ENCODE measurements at regions not wholly inside any gene's neighbourhood (a gene's known extent, or its start where the extent isn't known, plus 50 kb on each side); places are given as distances from the start of the nearest gene placed in this dataset.

- ATAC-seq = no peak
- POLR2A ChIA-PET = no interaction called here
- BruUV-seq (replicated peaks) = no TSS peak
Observed at GRCh38 chr6:65908065-65908464, 201.0 kb upstream of the EYS start.

GRCh38 chr6:65903992-65904391 is 197.0 kb upstream of the EYS start:
- no peak overlapping the region for H3K27ac ChIP-seq (ENCODE audit: extremely low read depth, low read depth, low read length)
- ChIA-PET POLR2A (no interaction called here), CTCF (ENCODE audit: low intra/inter-chr PET ratio) (no interaction called here)
- intact Hi-C loops (cut with micrococcal nuclease) (no loop called here), in situ Hi-C loops (cut with MboI) (no loop called here)
- H3K9ac ChIP-seq (ENCODE audit: insufficient read depth in 1 of 2, low read depth in 2 of 2, low read length in 2 of 2) = no peak overlapping the region
- no peaks in the 10 kb centered on the region for H3K9me1 ChIP-seq (ENCODE audit: control insufficient read depth, insufficient read depth, low read length)
- H3K4me2 ChIP-seq (ENCODE audit: insufficient read depth, low read length) = no peak overlapping the region
- no peak overlapping the region for H2AFZ ChIP-seq (ENCODE audit: low read depth, low read length)
- FAIRE-seq = no peak
- WGBS (ENCODE audit: insufficient coverage, low coverage, missing lambda C conversion rate) = 0% methylated on average over 1 of the region's 1 CpG
- no peak overlapping the region for H3K4me3 ChIP-seq
- TF ChIP-seq PHF20 (IDR thresholded peaks at IDR 0.05; ENCODE audit: partially characterized antibody) (no peak), ZNF589 (CRISPR knock-in tag; IDR thresholded peaks at IDR 0.05; ENCODE audit: low read depth) (no peak), ZKSCAN1 (IDR thresholded peaks at IDR 0.05; ENCODE audit: low read depth, low read length) (no peak), ZNF507 (tag; conservative IDR thresholded peaks at IDR 0.05) (no peak), FOXK2 (conservative IDR thresholded peaks at IDR 0.05 in 1 of 2, IDR thresholded peaks at IDR 0.05 in 1 of 2; ENCODE audit: low read depth in 2 of 2) (no peak), E2F3 (CRISPR knock-in tag; IDR thresholded peaks at IDR 0.05) (no peak), ZKSCAN3 (CRISPR knock-in tag; IDR thresholded peaks at IDR 0.05) (no peak), ZNF354B (CRISPR knock-in tag; IDR thresholded peaks at IDR 0.05) (no peak), CC2D1A (IDR thresholded peaks at IDR 0.05) (no peak), SP1 (CRISPR knock-in tag; IDR thresholded peaks at IDR 0.05) (no peak), HMG20A (CRISPR knock-in tag; conservative IDR thresholded peaks at IDR 0.05) (no peak)
- H4K20me1 ChIP-seq (replicated peaks; ENCODE audit: control insufficient read depth, insufficient read depth, low read length) = no peaks in the 10 kb centered on the region
- ATAC-seq = no peak
- BruUV-seq (replicated peaks) = no TSS peak
- no peaks in the 10 kb centered on the region for H3K79me2 ChIP-seq (ENCODE audit: control insufficient read depth, insufficient read depth, low read length)
- DNase-seq (ENCODE audit: extremely low read depth in 1 of 4, low spot score in 3 of 4) = no peak
- no peaks in the 10 kb centered on the region for H3K9me3 ChIP-seq (replicated peaks; ENCODE audit: control insufficient read depth, insufficient read depth, low read depth, low read length)
- no peaks in the 10 kb centered on the region for H3K4me1 ChIP-seq (replicated peaks in 1 of 2; ENCODE audit: control insufficient read depth in 2 of 2, insufficient read depth in 2 of 2, low read length in 2 of 2)
- no peaks in the 10 kb centered on the region for H3K36me3 ChIP-seq (ENCODE audit: control insufficient read depth, insufficient read depth, low read length)
- H3K27me3 ChIP-seq (ENCODE audit: control insufficient read depth in 2 of 2, insufficient read depth in 2 of 2, low read length in 2 of 2) = no peaks in the 10 kb centered on the region

More at GRCh38 chr6:65908065-65908464, 201.0 kb upstream of the EYS start:
- DNase-seq (ENCODE audit: extremely low read depth in 1 of 4, low spot score in 3 of 4) (no peak), FAIRE-seq (no peak)
- TF ChIP-seq ZNF12 (CRISPR knock-in tag; IDR thresholded peaks at IDR 0.05) = no peak
- Histone ChIP-seq H3K27ac (ENCODE audit: extremely low read depth, low read depth, low read length) (no peak overlapping the region), H2AFZ (ENCODE audit: low read depth, low read length) (no peak overlapping the region), H4K20me1 (replicated peaks; ENCODE audit: control insufficient read depth, insufficient read depth, low read length) (no peaks in the 10 kb centered on the region), H3K79me2 (ENCODE audit: control insufficient read depth, insufficient read depth, low read length) (no peaks in the 10 kb centered on the region), H3K9me1 (ENCODE audit: control insufficient read depth, insufficient read depth, low read length) (no peaks in the 10 kb centered on the region), H3K4me1 (replicated peaks in 1 of 2; ENCODE audit: control insufficient read depth in 2 of 2, insufficient read depth in 2 of 2, low read length in 2 of 2) (no peaks in the 10 kb centered on the region), H3K4me3 (no peak overlapping the region), H3K36me3 (ENCODE audit: control insufficient read depth, insufficient read depth, low read length) (no peaks in the 10 kb centered on the region), H3K4me2 (ENCODE audit: insufficient read depth, low read length) (no peak overlapping the region), H3K9ac (ENCODE audit: insufficient read depth in 1 of 2, low read depth in 2 of 2, low read length in 2 of 2) (no peak overlapping the region), H3K9me3 (replicated peaks; ENCODE audit: control insufficient read depth, insufficient read depth, low read depth, low read length) (no peaks in the 10 kb centered on the region), H3K27me3 (ENCODE audit: control insufficient read depth in 2 of 2, insufficient read depth in 2 of 2, low read length in 2 of 2) (no peaks in the 10 kb centered on the region)
- CTCF ChIA-PET (ENCODE audit: low intra/inter-chr PET ratio) = no interaction called here
- in situ Hi-C loops (cut with MboI) = no loop called here
- intact Hi-C loops (cut with micrococcal nuclease) = no loop called here
- WGBS (ENCODE audit: insufficient coverage, low coverage, missing lambda C conversion rate) = 0% methylated on average over 1 of the region's 1 CpG

Measured in K562 (cell line).